Spinal cord (tissue), 9 donors: ENCODE measurements at regions not wholly inside any gene's neighbourhood (a gene's known extent, or its start where the extent isn't known, plus 50 kb on each side); places are given as distances from the start of the nearest gene placed in this dataset.

Experiments
- DNase-seq, 6 donors: peaks; one replicate each; pipeline versions ENCODE4 v3.0.0 to v3.0.0-alpha.2; 2013 to 2015; ENCODE audit warnings: low spot score in 6 of 6, low read depth in 4 of 6
- H3K27ac ChIP-seq: one replicate; pipeline ENCODE4 v1.5.1; 2013; ENCODE audit warnings: low read depth, low read length, control low read depth
- H3K27me3 ChIP-seq: one replicate; pipeline ENCODE4 v1.6.1; 2013; ENCODE audit warnings: low read length; ENCODE audit not compliant: control insufficient read depth, insufficient read depth
- H3K36me3 ChIP-seq: one replicate; pipeline ENCODE4 v1.6.1; 2013; ENCODE audit warnings: low read length; ENCODE audit not compliant: control insufficient read depth, insufficient read depth
- H3K4me1 ChIP-seq: one replicate; pipeline ENCODE4 v1.6.1; 2013; ENCODE audit warnings: low read length; ENCODE audit not compliant: control insufficient read depth, insufficient read depth
- H3K4me3 ChIP-seq: one replicate; pipeline ENCODE4 v1.5.1; 2013; ENCODE audit warnings: low read depth, low read length, control low read depth
- H3K9me3 ChIP-seq: one replicate; pipeline ENCODE4 v1.6.1; 2013; ENCODE audit warnings: low read length; ENCODE audit not compliant: control insufficient read depth, insufficient read depth
- WGBS: methylation state at CpG from one replicate; pipeline ENCODE4 v1.1.5; 2013; ENCODE audit warnings: missing lambda C conversion rate; ENCODE audit not compliant: insufficient coverage; 5-methylcytosine and 5-hydroxymethylcytosine counted together
- donor health status: healthy.

DNA sequence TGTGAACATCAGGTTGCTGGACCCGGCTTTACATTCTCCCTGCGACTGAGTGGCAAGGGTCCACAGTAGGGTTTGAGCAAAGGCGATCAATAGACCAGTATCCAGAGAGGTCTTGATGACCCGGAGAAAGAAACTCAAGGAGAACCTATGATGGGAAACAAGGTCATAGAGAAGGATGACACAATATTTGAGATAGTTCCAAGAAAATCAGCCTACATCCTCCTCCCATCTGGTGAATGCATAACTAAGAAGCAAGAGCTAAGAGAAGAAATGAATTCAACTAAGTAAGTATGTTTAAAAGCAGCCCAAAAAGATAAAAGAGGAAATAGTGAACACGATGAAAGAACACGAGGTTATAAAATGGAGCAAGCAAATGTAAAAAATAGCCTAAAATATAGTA is 166.3 kb downstream of the CD8B2 start:
- Histone ChIP-seq H3K27ac (no peak overlapping the region), H3K4me1 (no peaks in the 10 kb centered on the region), H3K27me3 (no peaks in the 10 kb centered on the region), H3K9me3 (peaks cover 3% of the 10 kb centered on the region), H3K4me3 (no peak overlapping the region), H3K36me3 (no peaks in the 10 kb centered on the region)
- WGBS: 87% methylated on average over 5 of the region's 6 CpGs
- DNase-seq: no peak

DNA sequence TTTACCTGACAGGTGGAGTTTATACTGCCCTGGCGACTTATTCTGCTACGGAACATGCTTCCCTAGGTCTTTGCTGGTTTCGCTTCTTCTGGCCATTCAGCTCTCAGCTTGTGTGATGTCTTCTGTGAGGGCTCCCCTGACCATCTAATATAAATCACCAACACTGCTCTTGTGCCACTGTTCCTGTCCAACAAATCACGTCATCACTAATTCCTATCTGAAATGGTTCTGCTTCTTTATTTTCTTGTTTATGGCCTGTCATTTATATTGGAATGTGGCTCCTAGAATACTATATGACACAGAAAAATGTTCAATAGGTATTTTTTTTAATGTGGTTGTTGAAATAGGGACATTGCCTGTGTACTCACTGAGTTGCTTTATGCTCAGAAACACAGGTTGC is 171.5 kb downstream of the CD8B2 start:
- H3K36me3 ChIP-seq: no peaks in the 10 kb centered on the region
- H3K27me3 ChIP-seq: no peaks in the 10 kb centered on the region
- 100% methylated on average over 3 of the region's 4 CpGs for WGBS
- H3K9me3 ChIP-seq: peaks cover 6% of the 10 kb centered on the region
- DNase-seq: no peak
- H3K4me3 ChIP-seq: no peak overlapping the region
- no peaks in the 10 kb centered on the region for H3K4me1 ChIP-seq
- H3K27ac ChIP-seq: no peak overlapping the region

DNA sequence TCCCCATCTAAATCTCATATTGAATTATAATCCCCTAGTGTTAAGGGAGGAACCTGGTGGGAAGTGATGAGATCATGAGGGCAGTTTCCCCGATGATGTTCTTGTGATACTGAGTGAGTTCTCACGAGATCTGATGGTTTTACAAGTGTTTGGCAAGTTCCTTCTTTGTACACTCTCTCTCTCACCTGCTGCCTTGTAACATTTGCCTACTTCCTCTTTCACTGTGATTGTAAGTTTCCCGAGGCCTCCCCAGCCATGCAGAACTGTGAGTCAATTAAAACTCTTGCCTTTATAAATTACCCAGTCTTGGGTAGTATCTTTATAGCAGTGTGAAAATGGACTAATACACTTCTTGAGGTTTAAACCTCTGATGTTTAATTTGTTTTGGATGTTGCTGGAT is 177.5 kb downstream of the CD8B2 start:
- Histone ChIP-seq H3K27me3 (no peaks in the 10 kb centered on the region), H3K27ac (no peak overlapping the region), H3K4me3 (no peak overlapping the region), H3K9me3 (peaks cover 3% of the 10 kb centered on the region), H3K4me1 (no peaks in the 10 kb centered on the region), H3K36me3 (no peaks in the 10 kb centered on the region)
- WGBS: 83% methylated on average over 1 of the region's 3 CpGs
- no peak for DNase-seq

DNA sequence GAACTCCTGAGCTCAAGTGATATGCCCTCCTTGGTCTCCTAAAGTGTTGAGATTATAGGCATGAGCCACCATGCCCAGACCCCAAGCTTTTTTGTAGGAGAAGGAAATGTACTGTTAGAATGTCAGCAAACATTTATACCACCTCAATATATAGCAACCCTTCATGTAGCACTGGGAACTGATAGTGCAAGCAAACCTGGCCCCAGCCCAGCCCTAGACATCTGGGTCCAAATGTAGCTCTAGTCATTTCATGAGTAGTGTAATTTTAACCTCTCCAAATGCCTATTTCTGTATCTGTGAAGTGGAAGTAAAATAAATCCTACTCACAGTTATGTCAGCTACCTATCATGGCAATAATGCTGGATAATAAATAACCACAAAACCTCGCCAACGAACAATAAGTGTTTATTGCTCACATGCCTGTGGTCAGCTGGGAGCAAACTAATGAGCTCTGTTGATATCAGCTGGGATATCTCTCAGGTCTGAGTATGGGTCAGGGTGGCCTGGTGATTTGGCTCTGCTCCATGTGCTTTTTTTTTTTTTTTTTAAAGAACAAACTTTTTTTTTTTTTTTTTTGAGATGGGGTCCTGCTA is 180.4 kb downstream of the CD8B2 start:
- Histone ChIP-seq H3K4me1 (no peaks in the 10 kb centered on the region), H3K27ac (no peak overlapping the region), H3K9me3 (peaks cover 3% of the 10 kb centered on the region), H3K27me3 (no peaks in the 10 kb centered on the region), H3K36me3 (no peaks in the 10 kb centered on the region), H3K4me3 (no peak overlapping the region)
- WGBS: no CpG with 5 or more reads among the region's 2 CpGs
- DNase-seq: no peak

DNA sequence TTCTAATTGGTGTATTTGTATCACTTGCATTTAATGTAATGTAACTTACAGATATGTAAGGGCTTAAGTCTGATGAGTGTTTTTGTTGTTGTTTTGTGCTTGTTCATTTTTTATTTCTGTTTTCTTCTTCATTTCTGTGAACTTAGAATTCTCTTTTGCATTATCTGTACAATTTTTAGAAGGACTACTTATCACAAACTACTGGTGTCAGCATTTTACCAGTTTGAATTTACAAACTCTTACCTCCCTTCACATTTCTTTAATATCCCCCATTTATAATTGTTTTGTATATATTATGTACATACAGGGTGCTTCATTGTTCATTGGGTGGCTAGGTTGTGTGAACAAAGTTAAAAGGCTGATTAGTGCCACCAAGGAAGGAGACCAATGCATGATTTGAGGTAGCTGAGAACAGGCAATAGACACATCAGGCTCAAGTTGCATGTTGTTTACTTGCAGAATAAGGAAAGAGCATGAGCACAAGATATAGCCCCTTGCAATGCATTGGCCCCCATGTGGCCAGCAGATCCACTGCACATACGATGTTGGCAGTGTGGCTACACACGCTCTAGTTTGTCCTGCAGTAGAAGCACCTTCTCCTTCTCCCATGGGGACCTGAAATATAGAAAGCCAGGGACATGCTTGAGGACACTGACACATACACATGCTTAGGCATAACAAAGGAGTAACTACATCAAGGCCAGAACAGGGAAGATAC is 198.2 kb downstream of the CD8B2 start:
- H3K27me3 ChIP-seq: no peaks in the 10 kb centered on the region
- no peak overlapping the region for H3K27ac ChIP-seq
- DNase-seq: no peak
- H3K4me1 ChIP-seq: no peaks in the 10 kb centered on the region
- no peaks in the 10 kb centered on the region for H3K36me3 ChIP-seq
- H3K9me3 ChIP-seq: no peaks in the 10 kb centered on the region
- WGBS: 87% methylated on average over 2 of the region's 2 CpGs
- H3K4me3 ChIP-seq: no peak overlapping the region

DNA sequence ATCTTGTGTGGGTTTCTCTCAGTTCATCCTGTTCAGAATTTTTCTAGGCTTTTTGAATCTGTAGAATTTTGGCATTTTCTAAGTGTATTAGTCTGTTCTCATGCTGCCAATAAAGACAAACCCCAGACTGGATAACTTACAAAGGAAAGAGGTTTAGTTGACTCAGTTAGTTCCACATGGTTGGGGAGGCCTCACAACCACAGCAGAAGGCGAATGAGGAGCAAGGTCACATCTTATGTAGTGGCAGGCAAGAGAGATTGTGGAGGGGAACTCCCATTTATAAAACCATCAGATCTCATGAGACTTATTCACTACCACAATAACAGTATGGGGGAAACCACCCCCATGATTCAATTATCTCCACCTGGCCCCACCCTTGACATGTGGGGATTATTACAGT is 199.2 kb downstream of the ST6GAL2 start:
- DNase-seq: no peak
- 100% methylated on average over 1 of the region's 1 CpG for WGBS
- Histone ChIP-seq H3K4me1 (no peaks in the 10 kb centered on the region), H3K36me3 (no peaks in the 10 kb centered on the region), H3K4me3 (no peak overlapping the region), H3K27ac (no peak overlapping the region), H3K27me3 (no peaks in the 10 kb centered on the region), H3K9me3 (no peaks in the 10 kb centered on the region)

DNA sequence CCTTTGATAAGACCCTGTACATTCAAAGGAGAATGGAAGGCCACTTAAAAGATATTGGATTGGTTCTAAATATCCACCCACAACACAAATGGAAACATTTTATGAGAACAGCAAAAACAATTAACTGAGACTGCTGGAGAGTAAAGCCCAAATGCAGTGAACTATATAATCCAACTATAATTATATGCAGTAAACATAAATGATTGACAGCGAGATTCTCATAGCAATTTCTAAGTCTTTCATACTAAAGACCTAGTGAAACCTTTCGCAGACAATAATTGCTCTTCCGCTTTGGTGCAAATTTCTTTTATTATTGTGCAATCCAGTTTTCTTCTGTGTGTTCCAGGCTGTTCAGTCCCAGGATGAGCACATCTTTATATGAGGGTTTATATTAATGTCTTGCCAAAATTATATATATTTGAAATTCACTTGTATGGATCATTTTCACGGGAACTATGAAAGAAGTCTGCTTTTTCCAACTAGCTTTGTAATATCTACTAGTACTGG is 190.9 kb downstream of the ST6GAL2 start:
- Histone ChIP-seq H3K4me3 (no peak overlapping the region), H3K4me1 (no peaks in the 10 kb centered on the region), H3K36me3 (no peaks in the 10 kb centered on the region), H3K27me3 (no peaks in the 10 kb centered on the region), H3K9me3 (no peaks in the 10 kb centered on the region), H3K27ac (no peak overlapping the region)
- DNase-seq: no peak
- WGBS: no CpG with 5 or more reads among the region's 4 CpGs

DNA sequence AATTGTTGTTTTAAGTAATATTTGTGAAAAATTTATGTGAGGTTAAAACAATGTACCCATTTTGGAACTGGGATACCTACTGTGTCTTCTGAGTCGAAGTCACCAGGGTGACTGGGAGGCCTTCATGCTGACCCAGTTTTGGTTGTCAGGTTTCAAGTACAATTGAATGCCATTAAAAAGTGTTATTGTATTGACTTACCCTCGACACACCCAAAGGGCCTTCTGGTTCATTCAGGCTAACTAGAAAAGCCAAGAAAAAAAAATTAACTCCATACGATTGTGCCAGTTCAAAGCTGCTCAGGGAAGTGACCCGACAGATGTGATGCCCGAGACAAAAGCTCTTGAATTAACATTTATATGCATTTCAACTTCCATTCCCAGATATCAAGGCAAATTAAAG is 190.0 kb downstream of the ST6GAL2 start:
- WGBS: 54% methylated on average over 2 of the region's 5 CpGs
- no peak overlapping the region for H3K27ac ChIP-seq

DNA sequence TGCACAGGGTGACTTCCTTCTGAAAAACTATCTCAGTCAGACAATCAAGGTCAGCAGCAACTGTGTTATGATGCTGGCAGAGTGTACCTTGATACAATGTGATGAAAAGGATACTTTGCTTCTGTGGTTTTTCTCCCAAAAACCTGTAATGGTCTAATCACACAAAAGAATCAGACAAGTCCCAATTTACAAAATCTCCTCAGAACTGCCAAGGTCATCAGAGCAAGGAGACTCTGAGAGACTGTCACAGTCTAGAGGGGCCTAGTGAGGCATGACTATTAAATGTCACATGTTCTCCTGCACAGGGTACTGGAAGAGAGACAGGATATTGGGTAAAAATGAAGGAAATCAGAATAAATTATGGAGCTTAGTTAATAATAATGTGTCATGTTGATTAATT is 185.4 kb downstream of the ST6GAL2 start:
- Histone ChIP-seq H3K9me3 (no peaks in the 10 kb centered on the region), H3K4me3 (no peak overlapping the region), H3K27ac (no peak overlapping the region), H3K4me1 (no peaks in the 10 kb centered on the region), H3K36me3 (no peaks in the 10 kb centered on the region), H3K27me3 (no peaks in the 10 kb centered on the region)
- peak in 1 of 6 donors; percentile 24 for DNase-seq

More for the DNA sequence above, 190.0 kb downstream of the ST6GAL2 start:
- Histone ChIP-seq H3K9me3 (no peaks in the 10 kb centered on the region), H3K36me3 (no peaks in the 10 kb centered on the region), H3K4me1 (no peaks in the 10 kb centered on the region), H3K4me3 (no peak overlapping the region), H3K27me3 (no peaks in the 10 kb centered on the region)
- DNase-seq: no peak
